ENCODE measurements at regions not wholly inside any gene's neighbourhood (a gene's known extent, or its start where the extent isn't known, plus 50 kb on each side); places are given as distances from the start of the nearest gene placed in this dataset.

GRCh38 chr11:38721586-38722315, 2123.7 kb upstream of the RAG2 start:
- Mint-ChIP-seq H3K9me3 (peaks cover 49% of the 10 kb centered on the region), H3K36me3 (peaks cover 29% of the 10 kb centered on the region), H3K27ac (no peak overlapping the region), H3K27me3 (ENCODE audit: low read depth) (peaks cover 7% of the 10 kb centered on the region), H3K4me1 (no peaks in the 10 kb centered on the region; the same call in 1 of the 2 replicates), H3K4me3 (no peak overlapping the region)
- DNase-seq (ENCODE audit: low spot score) (no peak), ATAC-seq (no peak)
- CTCF ChIA-PET, result no interaction called here
- TF ChIP-seq TEAD1 (CRISPR knock-in tag; IDR thresholded peaks at IDR 0.05) (no peak), E2F4 (CRISPR knock-in tag; IDR thresholded peaks at IDR 0.05; ENCODE audit: borderline replicate concordance, low read depth) (no peak), JUN (CRISPR knock-in tag; IDR thresholded peaks at IDR 0.05) (no peak), ZNF512 (CRISPR knock-in tag; IDR thresholded peaks at IDR 0.05; ENCODE audit: borderline replicate concordance) (no peak), TP53 (CRISPR knock-in tag; IDR thresholded peaks at IDR 0.05) (no peak), ATF1 (CRISPR knock-in tag; IDR thresholded peaks at IDR 0.05) (no peak), ZSCAN18 (CRISPR knock-in tag; IDR thresholded peaks at IDR 0.05) (no peak), PRDM15 (CRISPR knock-in tag; IDR thresholded peaks at IDR 0.05) (no peak), FOXK1 (CRISPR knock-in tag; IDR thresholded peaks at IDR 0.05) (no peak), AFF4 (CRISPR knock-in tag; IDR thresholded peaks at IDR 0.05; ENCODE audit: borderline replicate concordance) (no peak), ZNF416 (CRISPR knock-in tag; IDR thresholded peaks at IDR 0.05) (no peak), IRF2 (CRISPR knock-in tag; IDR thresholded peaks at IDR 0.05; ENCODE audit: borderline replicate concordance, low read depth) (no peak), EMX1 (CRISPR knock-in tag; IDR thresholded peaks at IDR 0.05) (no peak), NFE2L1 (CRISPR knock-in tag; IDR thresholded peaks at IDR 0.05) (no peak), ATF3 (CRISPR knock-in tag; conservative IDR thresholded peaks at IDR 0.05) (no peak), USF2 (CRISPR knock-in tag; IDR thresholded peaks at IDR 0.05) (no peak), GABPB1 (CRISPR knock-in tag; IDR thresholded peaks at IDR 0.05) (no peak), ZNF425 (CRISPR knock-in tag; conservative IDR thresholded peaks at IDR 0.05) (no peak), ZBTB43 (CRISPR knock-in tag; IDR thresholded peaks at IDR 0.05) (no peak)
- POLR2A ChIA-PET, result no interaction called here

Measured in WTC11 (cell line).